SK-N-SH treated with all-trans-retinoic acid at 6 μM for 48 hours (cell line): ENCODE measurements at regions not wholly inside any gene's neighbourhood (a gene's known extent, or its start where the extent isn't known, plus 50 kb on each side); places are given as distances from the start of the nearest gene placed in this dataset.

Source experiments
- ATAC-seq: fragments of 200-7000 bp; cut with Tn5 transposase; 3 replicates; pipeline ENCODE4 v1.9.1; 2020; ENCODE audit warnings: mild to moderate bottlenecking, moderate library complexity
- ARNTL ChIP-seq: fragments of 450-650 bp; formaldehyde crosslinking; IDR thresholded peaks from 2 replicates; pipeline ENCODE4 v1.5.0; 2020; ENCODE audit warnings: low read depth, mild to moderate bottlenecking, moderate library complexity, borderline replicate concordance
- BACH2 ChIP-seq: fragments of 250-450 bp; sonication (Bioruptor Pico); IDR thresholded peaks from 2 replicates; pipeline ENCODE4 v1.9.0; 2021; ENCODE audit warnings: mild to moderate bottlenecking, borderline replicate concordance
- CSDC2 ChIP-seq: fragments of 250-450 bp; sonication (Bioruptor Pico); IDR thresholded peaks from 2 replicates; pipeline ENCODE4 v1.5.0; 2020; ENCODE audit warnings: mild to moderate bottlenecking, moderate library complexity
- ESRRG ChIP-seq: fragments of 250-450 bp; sonication (Bioruptor Pico); IDR thresholded peaks from 2 replicates; pipeline ENCODE4 v1.6.1; 2021; ENCODE audit warnings: mild to moderate bottlenecking
- ISL1 ChIP-seq: fragments of 250-450 bp; sonication (Bioruptor Pico); IDR thresholded peaks from 2 replicates; pipeline ENCODE4 v2.1.2; 2022; ENCODE audit warnings: mild to moderate bottlenecking, moderate library complexity
- OSR1 ChIP-seq: fragments of 250-450 bp; sonication (Bioruptor Pico); IDR thresholded peaks from 2 replicates; pipeline ENCODE4 v1.8.0; 2022; ENCODE audit warnings: moderate library complexity, mild to moderate bottlenecking, inconsistent platforms
- PPARA ChIP-seq: fragments of 250-450 bp; sonication (Bioruptor Pico); IDR thresholded peaks from 2 replicates; pipeline ENCODE4 v1.5.0; 2020; ENCODE audit warnings: mild to moderate bottlenecking, borderline replicate concordance
- RARB ChIP-seq: fragments of 250-450 bp; sonication (Bioruptor Pico); IDR thresholded peaks from 2 replicates; pipeline ENCODE4 v1.8.0; 2021; ENCODE audit warnings: mild to moderate bottlenecking, moderate library complexity
- TCF4 ChIP-seq: fragments of 250-450 bp; sonication (Bioruptor Pico); IDR thresholded peaks from 2 replicates; pipeline ENCODE4 v1.8.0; 2021; ENCODE audit warnings: mild to moderate bottlenecking, moderate library complexity, borderline replicate concordance
- TOX ChIP-seq: fragments of 250-450 bp; sonication (Bioruptor Pico); IDR thresholded peaks from 2 replicates; pipeline ENCODE4 v1.8.0; 2021; ENCODE audit warnings: mild to moderate bottlenecking, moderate library complexity, borderline replicate concordance
- ZC3H10 ChIP-seq: fragments of 250-450 bp; sonication (Bioruptor Pico); IDR thresholded peaks from 2 replicates; pipeline ENCODE4 v1.5.1; 2021; ENCODE audit warnings: mild to moderate bottlenecking, moderate library complexity
- ZFP3 ChIP-seq: fragments of 250-450 bp; sonication (Bioruptor Pico); IDR thresholded peaks from 2 replicates; pipeline ENCODE4 v1.5.0; 2020; ENCODE audit warnings: mild to moderate bottlenecking, moderate library complexity
- ZFP30 ChIP-seq: fragments of 450-650 bp; formaldehyde crosslinking; IDR thresholded peaks from 2 replicates; pipeline ENCODE4 v1.5.0; 2022; ENCODE audit warnings: mild to moderate bottlenecking, moderate library complexity
- ZNF565 ChIP-seq: fragments of 450-650 bp; formaldehyde crosslinking; conservative IDR thresholded peaks from 2 replicates; pipeline ENCODE4 v1.5.0; 2020; ENCODE audit warnings: low read depth, mild to moderate bottlenecking, moderate library complexity
- ZNF70 ChIP-seq: fragments of 450-650 bp; formaldehyde crosslinking; IDR thresholded peaks from 2 replicates; pipeline ENCODE4 v1.5.0; 2020; ENCODE audit warnings: mild to moderate bottlenecking, moderate library complexity
- ZNF8 ChIP-seq: fragments of 450-650 bp; formaldehyde crosslinking; IDR thresholded peaks from 2 replicates; pipeline ENCODE4 v1.5.0; 2020; ENCODE audit warnings: mild to moderate bottlenecking, moderate library complexity
- TF ChIP-seq, protein P1 (sequence below): fragments of 250-450 bp; sonication (Bioruptor Pico); IDR thresholded peaks from 2 replicates; pipeline ENCODE4 v1.8.0; 2021; ENCODE audit warnings: low read depth, mild to moderate bottlenecking, moderate library complexity, borderline replicate concordance
- TF ChIP-seq, protein P2 (sequence below): fragments of 250-450 bp; sonication (Bioruptor Pico); IDR thresholded peaks from 2 replicates; pipeline ENCODE4 v1.5.1; 2020; ENCODE audit warnings: low read depth, mild to moderate bottlenecking, moderate library complexity
- TF ChIP-seq, protein P3 (sequence below): fragments of 250-450 bp; sonication (Bioruptor Pico); IDR thresholded peaks from 2 replicates; pipeline ENCODE4 v1.8.0; 2020; ENCODE audit warnings: mild to moderate bottlenecking, moderate library complexity, borderline replicate concordance
- TF ChIP-seq, protein P4 (sequence below): fragments of 250-450 bp; sonication (Bioruptor Pico); IDR thresholded peaks from 2 replicates; pipeline ENCODE4 v1.5.0; 2020; ENCODE audit warnings: mild to moderate bottlenecking, moderate library complexity

DNA sequence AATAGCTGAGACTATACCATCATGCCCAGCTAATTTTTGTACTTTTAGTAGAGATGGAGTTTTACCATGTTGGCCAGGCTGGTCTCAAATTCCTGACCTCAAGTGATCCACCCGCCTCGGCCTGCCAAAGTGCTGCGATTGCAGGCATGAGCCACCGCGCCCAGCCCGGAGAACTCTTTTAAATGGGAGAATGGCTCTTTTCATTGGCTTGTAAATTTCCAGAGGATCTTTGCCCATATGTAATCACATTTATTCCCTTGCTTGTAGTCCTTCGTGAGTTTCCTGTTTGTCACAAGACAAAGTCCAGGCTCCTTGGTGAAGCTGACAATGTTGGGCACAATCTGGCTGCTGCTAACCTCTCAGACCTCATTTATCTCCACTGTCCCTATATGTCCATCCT, 135.1 kb downstream of the CEP57L1 start:
- TF ChIP-seq, protein P1, sequence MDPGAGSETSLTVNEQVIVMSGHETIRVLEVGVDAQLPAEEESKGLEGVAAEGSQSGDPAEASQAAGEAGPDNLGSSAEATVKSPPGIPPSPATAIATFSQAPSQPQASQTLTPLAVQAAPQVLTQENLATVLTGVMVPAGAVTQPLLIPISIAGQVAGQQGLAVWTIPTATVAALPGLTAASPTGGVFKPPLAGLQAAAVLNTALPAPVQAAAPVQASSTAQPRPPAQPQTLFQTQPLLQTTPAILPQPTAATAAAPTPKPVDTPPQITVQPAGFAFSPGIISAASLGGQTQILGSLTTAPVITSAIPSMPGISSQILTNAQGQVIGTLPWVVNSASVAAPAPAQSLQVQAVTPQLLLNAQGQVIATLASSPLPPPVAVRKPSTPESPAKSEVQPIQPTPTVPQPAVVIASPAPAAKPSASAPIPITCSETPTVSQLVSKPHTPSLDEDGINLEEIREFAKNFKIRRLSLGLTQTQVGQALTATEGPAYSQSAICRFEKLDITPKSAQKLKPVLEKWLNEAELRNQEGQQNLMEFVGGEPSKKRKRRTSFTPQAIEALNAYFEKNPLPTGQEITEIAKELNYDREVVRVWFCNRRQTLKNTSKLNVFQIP (CRISPR knock-in tag) = no peak
- TF ChIP-seq ZNF8 = no peak
- no peak for TF ChIP-seq TOX (CRISPR knock-in tag)
- no peak for TF ChIP-seq ISL1 (CRISPR knock-in tag)
- TF ChIP-seq OSR1 (CRISPR knock-in tag) = no peak
- TF ChIP-seq, protein P2, sequence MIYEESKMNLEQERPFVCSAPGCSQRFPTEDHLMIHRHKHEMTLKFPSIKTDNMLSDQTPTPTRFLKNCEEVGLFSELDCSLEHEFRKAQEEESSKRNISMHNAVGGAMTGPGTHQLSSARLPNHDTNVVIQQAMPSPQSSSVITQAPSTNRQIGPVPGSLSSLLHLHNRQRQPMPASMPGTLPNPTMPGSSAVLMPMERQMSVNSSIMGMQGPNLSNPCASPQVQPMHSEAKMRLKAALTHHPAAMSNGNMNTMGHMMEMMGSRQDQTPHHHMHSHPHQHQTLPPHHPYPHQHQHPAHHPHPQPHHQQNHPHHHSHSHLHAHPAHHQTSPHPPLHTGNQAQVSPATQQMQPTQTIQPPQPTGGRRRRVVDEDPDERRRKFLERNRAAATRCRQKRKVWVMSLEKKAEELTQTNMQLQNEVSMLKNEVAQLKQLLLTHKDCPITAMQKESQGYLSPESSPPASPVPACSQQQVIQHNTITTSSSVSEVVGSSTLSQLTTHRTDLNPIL (CRISPR knock-in tag) = no peak
- no peak for TF ChIP-seq ESRRG (CRISPR knock-in tag)
- no peak for TF ChIP-seq ZC3H10 (CRISPR knock-in tag)
- no peak for TF ChIP-seq ZNF565
- no peak for TF ChIP-seq BACH2 (CRISPR knock-in tag)
- TF ChIP-seq ZNF70 (CRISPR knock-in tag) = no peak
- TF ChIP-seq CSDC2 (CRISPR knock-in tag) = no peak
- TF ChIP-seq ARNTL = no peak
- TF ChIP-seq PPARA (CRISPR knock-in tag) = no peak
- ATAC-seq = no peak

DNA sequence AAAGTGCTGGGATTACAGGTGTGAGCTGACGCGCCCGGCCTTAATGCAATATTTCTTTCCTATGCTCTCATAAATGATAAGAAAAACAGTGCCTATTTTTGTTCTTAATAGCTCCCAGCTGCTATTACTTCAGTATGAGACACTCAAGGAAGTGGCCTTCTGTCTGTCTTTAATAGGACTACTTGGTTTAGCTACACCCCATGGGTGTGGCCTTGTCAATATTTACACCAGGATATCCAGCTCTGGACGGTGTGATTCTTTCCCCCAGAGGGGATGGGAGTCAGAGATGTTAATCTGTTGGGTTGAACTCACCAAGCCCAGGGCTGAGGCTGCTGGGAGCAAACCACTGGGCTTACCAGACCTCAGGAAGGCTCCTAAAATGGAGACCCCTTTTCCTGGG, 134.2 kb downstream of the CEP57L1 start:
- TF ChIP-seq ZFP30 (CRISPR knock-in tag) = no peak
- TF ChIP-seq, protein P3, sequence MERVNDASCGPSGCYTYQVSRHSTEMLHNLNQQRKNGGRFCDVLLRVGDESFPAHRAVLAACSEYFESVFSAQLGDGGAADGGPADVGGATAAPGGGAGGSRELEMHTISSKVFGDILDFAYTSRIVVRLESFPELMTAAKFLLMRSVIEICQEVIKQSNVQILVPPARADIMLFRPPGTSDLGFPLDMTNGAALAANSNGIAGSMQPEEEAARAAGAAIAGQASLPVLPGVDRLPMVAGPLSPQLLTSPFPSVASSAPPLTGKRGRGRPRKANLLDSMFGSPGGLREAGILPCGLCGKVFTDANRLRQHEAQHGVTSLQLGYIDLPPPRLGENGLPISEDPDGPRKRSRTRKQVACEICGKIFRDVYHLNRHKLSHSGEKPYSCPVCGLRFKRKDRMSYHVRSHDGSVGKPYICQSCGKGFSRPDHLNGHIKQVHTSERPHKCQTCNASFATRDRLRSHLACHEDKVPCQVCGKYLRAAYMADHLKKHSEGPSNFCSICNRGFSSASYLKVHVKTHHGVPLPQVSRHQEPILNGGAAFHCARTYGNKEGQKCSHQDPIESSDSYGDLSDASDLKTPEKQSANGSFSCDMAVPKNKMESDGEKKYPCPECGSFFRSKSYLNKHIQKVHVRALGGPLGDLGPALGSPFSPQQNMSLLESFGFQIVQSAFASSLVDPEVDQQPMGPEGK (CRISPR knock-in tag) = no peak
- no peak for TF ChIP-seq ZNF70 (CRISPR knock-in tag)
- no peak for TF ChIP-seq BACH2 (CRISPR knock-in tag)
- no peak for ATAC-seq

DNA sequence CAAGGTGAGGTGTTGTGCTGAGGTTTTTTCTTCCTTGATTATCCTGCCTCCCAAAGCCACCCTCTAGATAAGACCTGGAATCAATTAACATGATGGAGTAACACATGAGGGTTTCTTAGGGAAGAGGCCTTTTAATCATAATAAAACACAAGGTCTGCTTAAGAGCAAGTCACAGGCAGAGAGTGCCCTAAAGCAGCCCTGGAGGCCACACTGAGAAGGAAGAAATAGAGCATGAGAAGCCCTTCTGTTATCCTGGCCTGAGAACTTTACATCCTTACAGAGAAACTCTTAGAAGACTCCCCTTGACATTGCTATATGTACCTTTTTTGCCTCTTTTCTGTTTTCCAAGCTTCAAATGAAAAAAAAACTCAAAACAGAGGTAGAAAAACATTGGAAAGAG, 132.3 kb downstream of the CEP57L1 start:
- TF ChIP-seq ZFP3 (no peak), ZNF8 (no peak), TOX (CRISPR knock-in tag) (no peak), ZNF565 (no peak), ZC3H10 (CRISPR knock-in tag) (no peak), ARNTL (no peak), RARB (CRISPR knock-in tag) (no peak), ISL1 (CRISPR knock-in tag) (no peak), ZNF70 (CRISPR knock-in tag) (no peak), ZFP30 (CRISPR knock-in tag) (no peak)
- TF ChIP-seq, protein P2 (CRISPR knock-in tag) = no peak
- TF ChIP-seq, protein P1 (CRISPR knock-in tag) = no peak
- TF ChIP-seq, all 23 proteins: peak for 0
- ATAC-seq = no peak

DNA sequence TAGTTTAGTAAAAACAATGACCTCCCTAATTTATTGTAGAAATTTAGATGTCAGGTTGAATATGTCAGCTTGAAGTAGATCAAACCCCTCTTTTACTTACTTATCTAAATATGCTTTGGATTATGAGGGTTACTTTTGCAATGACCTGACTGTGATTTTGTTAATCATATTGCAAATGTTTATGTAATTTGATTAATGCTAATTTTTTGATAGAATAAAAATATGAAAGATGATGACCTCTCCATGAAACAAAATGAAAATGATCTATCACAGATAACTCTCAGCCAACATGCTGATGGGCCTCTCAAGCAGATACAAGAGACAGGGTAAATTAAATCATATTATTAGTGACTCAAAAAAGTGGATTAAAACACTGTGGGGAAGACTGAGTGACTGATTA, 131.0 kb downstream of the CEP57L1 start:
- no peak for ATAC-seq
- TF ChIP-seq ZNF70 (CRISPR knock-in tag) (no peak), BACH2 (CRISPR knock-in tag) (no peak), ISL1 (CRISPR knock-in tag) (peak; percentile 67), TOX (CRISPR knock-in tag) (no peak), TCF4 (CRISPR knock-in tag) (peak; percentile 62)
- TF ChIP-seq, protein P4, sequence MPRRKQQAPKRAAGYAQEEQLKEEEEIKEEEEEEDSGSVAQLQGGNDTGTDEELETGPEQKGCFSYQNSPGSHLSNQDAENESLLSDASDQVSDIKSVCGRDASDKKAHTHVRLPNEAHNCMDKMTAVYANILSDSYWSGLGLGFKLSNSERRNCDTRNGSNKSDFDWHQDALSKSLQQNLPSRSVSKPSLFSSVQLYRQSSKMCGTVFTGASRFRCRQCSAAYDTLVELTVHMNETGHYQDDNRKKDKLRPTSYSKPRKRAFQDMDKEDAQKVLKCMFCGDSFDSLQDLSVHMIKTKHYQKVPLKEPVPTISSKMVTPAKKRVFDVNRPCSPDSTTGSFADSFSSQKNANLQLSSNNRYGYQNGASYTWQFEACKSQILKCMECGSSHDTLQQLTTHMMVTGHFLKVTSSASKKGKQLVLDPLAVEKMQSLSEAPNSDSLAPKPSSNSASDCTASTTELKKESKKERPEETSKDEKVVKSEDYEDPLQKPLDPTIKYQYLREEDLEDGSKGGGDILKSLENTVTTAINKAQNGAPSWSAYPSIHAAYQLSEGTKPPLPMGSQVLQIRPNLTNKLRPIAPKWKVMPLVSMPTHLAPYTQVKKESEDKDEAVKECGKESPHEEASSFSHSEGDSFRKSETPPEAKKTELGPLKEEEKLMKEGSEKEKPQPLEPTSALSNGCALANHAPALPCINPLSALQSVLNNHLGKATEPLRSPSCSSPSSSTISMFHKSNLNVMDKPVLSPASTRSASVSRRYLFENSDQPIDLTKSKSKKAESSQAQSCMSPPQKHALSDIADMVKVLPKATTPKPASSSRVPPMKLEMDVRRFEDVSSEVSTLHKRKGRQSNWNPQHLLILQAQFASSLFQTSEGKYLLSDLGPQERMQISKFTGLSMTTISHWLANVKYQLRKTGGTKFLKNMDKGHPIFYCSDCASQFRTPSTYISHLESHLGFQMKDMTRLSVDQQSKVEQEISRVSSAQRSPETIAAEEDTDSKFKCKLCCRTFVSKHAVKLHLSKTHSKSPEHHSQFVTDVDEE (CRISPR knock-in tag) = peak; percentile 52; the same call in 1 of the 2 replicates
- TF ChIP-seq, all 23 proteins: peak for 3
